Renal cortex interstitium (tissue), 11 donors: ENCODE measurements at regions not wholly inside any gene's neighbourhood (a gene's known extent, or its start where the extent isn't known, plus 50 kb on each side); places are given as distances from the start of the nearest gene placed in this dataset.

Experiments
- DNase-seq, 11 donors: peaks; one replicate each; pipeline ENCODE4 v3.0.0-alpha.2; 2013; ENCODE audit warnings: low read depth in 9 of 11, low spot score in 4 of 11; ENCODE audit errors: extremely low read depth in 1 of 11

- DNase-seq, result no peak
Measured at GRCh38 chr13:103568314-103568713, 502.1 kb upstream of the SLC10A2 start.

- DNase-seq, result no peak
Measured at GRCh38 chr13:103557878-103558277, 491.7 kb upstream of the SLC10A2 start.

GRCh38 chr13:103556681-103557080, 490.5 kb upstream of the SLC10A2 start:
- DNase-seq, result no peak

GRCh38 chr13:103547914-103548313, 481.7 kb upstream of the SLC10A2 start:
- no peak for DNase-seq

- DNase-seq, result no peak
Measured at GRCh38 chr13:103546271-103546670, 480.1 kb upstream of the SLC10A2 start.

- DNase-seq, result no peak
Measured at GRCh38 chr13:103542648-103543047, 476.4 kb upstream of the SLC10A2 start.

DNA sequence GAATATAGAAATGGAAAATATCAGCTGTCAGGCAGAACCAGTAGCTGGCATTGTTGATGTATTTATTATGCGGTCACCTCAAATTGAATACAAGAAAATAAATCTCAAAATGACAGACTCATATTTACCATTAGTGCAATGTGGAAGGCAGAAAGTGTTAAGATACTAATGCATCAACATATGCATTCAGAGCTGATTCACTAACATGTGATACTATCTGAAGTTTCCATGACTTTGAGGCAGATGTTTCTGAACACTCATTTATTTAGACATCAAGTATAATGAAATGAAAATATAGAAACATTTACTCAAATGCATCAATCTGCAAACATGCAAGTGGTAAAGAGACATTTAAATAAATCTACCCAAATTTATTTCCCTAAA, 474.2 kb upstream of the SLC10A2 start:
- DNase-seq, result no peak

DNA sequence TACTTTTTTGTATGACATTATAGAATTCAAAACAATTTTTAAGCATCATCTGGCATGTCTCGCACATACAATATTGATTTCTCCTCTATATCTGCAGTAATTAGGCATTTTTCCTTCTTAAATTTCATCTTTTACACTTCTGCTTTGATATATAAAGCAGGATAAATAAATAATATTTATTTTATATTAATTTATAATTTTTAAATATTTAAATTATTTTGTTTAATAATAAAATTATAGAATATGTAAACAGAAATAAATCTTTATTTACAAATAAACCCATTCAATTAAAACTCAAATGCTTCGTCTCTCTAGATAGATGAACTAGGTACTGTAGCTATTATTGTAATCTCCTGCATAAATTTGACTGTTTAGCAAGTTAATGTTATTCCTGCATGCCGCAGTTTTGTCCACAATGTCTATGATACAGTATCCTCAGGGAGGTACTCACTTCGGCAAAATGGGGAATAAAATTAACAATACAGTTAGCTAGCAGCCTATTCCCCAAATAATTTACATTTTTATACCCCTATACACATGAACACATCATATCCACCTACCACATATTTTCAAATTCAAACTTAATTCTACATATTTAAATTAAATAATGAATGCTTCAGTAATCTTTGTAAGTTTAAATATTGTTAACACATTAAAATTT, 473.6 kb upstream of the SLC10A2 start:
- no peak for DNase-seq

DNA sequence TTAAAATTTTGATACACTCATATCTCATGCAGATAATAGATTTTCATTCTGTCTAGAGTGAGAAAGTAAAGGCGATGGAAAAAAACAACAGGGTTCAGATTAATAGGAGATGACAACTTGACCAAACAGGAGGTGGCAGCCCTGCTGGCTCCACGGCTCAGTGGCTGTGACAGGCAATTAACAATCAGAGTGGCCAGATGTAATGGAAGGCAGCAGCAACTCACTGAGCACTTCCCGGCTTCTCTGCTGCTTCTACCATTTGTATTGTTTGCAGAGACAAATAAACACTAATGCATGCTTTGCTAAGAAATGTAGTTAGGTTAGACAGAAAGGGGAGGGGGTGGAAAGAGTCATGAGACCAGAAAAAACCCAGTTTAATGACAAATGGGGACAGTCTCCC, 473.0 kb upstream of the SLC10A2 start:
- DNase-seq, result peak in 6 of 11 donors; percentile 13 to 43 (median 34)

- no peak for DNase-seq
Measured at GRCh38 chr13:103537616-103538015, 471.4 kb upstream of the SLC10A2 start.

DNA sequence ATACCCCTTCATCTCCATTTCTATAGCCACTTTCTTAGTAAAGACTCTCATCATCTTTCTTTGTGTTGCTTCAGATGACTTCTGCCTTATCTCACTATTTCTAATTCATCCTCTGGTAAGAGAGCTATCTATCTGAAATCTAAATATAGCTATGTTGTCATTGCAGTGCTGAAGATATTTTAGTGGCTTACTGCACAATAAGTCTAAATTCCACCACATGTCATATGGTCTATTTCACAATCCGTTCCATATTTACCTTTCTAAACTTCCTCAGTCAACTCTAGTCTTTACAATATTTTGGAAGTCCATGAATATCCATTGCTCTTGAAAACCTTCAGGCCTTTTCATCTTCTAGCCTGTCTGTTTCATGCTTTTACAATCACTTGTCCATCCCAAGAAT, 465.1 kb upstream of the SLC10A2 start:
- DNase-seq, result no peak

- DNase-seq, result no peak
Measured at GRCh38 chr13:103528437-103528836, 462.2 kb upstream of the SLC10A2 start.

GRCh38 chr13:103525530-103525929, 459.3 kb upstream of the SLC10A2 start:
- DNase-seq, result no peak

GRCh38 chr13:103523858-103524257, 457.6 kb upstream of the SLC10A2 start:
- DNase-seq, result no peak

DNA sequence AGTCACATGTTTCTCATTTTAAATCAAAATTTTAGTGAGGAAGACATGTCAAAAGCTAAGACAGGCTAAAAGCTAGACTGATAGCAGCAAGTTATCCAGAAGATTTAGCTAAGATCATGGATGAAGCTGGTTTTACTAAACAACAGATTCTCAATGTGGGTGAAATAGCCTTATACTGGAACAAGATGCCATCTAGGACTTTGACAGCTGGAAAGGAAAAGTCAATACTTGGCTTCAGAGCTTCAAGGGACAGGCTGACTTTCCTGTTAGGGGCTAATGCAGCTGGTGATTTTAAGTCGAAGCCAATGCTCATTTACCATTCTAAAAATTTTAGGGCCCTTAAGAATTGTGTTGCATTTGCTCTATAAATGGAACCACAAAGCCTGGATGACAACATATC, 455.3 kb upstream of the SLC10A2 start:
- DNase-seq, result no peak

DNA sequence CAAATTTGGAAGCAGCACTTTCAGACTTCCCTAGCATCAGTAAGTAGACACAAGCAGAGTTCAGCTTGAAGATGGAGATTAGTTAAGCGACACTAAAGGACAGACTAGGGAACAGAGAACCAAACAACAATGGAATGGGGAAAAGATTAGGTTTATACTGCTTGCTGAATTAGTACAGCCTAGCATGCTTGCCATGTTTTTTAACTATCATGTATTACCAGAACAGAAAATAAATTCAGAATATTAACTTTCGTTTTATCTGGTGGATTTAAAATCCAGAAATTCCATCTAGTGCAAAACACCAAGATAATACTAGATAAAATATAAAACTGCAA, 451.5 kb upstream of the SLC10A2 start:
- DNase-seq, result no peak

DNA sequence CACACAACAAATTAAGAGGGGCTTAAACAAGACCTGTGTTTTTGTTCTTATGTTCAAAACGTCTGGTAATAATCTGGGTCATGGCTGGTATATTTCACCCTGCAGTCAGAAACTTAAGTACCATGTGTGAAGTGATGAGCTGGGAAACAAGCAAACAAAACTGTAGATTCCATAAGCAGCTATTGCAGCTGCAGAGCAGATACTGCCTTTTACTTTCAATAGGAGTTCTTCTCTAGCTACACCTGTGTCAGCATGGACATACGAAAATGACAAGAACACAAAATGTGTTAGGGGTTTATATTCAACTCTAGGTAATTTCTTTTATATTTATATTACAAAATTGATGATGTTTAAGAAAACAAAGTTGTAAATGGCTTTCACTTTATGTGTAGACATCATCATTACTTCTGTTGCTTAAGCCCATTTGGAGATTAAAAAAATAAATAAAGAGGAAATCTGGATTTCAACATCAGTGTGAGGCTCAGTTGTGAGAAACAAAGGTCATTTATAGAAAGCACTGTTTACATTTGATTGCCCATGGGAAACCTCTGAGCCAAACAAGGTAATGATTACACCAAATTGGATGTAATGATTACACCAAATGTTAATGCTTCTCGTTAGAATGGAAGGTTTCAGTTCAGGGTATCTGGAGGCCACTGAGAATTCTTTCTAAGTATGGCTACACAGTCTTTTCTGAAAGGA, 451.0 kb upstream of the SLC10A2 start:
- peak in 8 of 11 donors; percentile 22 to 82 (median 54) for DNase-seq

DNA sequence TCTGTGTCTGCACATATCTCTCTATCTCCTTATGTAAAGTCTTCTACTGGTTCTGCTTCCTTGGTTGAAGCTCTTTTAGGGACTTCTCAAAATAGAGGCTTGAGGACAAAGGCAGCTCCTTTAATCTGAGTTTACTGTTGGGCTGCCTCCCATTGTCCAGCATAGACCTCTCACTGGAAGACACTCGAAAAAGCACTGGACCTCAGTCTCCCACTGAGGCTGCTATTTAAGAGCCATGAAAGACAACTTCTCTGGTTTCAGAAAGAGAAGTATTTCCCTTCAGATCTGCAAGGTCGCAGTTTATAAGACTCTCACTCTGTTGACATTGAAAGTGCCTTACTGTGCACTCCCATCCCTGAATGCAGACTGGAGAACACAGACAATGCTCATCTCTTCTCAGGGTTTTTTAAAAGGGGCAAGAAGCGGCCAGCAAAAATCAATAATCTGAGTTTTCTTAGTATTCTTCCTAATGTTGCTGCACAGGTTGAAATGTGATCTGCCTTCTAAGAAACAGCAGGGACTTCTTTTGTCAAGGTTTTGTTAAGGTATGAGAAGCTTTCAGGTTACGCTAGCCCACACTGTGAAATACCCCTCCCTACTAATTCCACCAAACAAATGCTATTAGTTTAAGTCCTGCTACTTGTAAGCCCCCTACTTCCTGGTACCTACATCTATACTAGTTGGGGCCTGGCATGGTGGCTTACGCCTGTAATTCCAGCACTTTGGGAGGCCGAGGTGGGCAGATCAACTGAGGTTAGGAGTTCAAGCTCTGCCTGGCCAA, 450.0 kb upstream of the SLC10A2 start:
- no peak for DNase-seq

DNA sequence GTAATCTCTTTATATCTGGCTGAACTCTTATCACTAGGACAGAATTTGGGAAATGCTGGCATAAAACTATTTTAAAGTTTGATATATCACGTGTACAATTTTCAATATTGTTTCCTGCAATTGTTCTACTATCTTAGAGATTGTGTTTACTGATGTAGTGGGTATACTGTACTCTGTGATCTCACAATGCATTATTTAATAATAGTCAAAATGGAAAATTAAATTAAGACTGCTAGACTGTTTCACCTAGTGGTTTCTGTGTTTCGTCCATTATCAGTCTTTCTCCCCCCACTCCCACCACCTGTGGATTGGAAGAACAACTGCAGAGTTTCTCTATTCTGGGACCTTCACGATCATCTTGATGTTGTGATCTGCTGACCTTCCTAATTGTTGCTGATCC, 449.2 kb upstream of the SLC10A2 start:
- no peak for DNase-seq

- no peak for DNase-seq
Measured at GRCh38 chr13:103514619-103515018, 448.4 kb upstream of the SLC10A2 start.
